ENCODE measurements at regions not wholly inside any gene's neighbourhood (a gene's known extent, or its start where the extent isn't known, plus 50 kb on each side); places are given as distances from the start of the nearest gene placed in this dataset.

- TF ChIP-seq REST (IDR thresholded peaks at IDR 0.05; ENCODE audit: insufficient read depth in 1 of 2, low read depth in 2 of 2, low read length in 1 of 2) (no peak), TCF7L2 (IDR thresholded peaks at IDR 0.05; ENCODE audit: low read depth, low read length) (no peak), CTCF (IDR thresholded peaks at IDR 0.05) (no peak), POLR2AphosphoS5 (IDR thresholded peaks at IDR 0.05; ENCODE audit: low read depth, low read length) (no peak), SIN3A (IDR thresholded peaks at IDR 0.05; ENCODE audit: borderline replicate concordance, insufficient read depth, low read depth, low read length) (no peak)
Measured at GRCh38 chr1:245096311-245097066, 58.3 kb upstream of the KIF26B start.
